Umbilical cord (tissue), 1 donor: ENCODE measurements at regions not wholly inside any gene's neighbourhood (a gene's known extent, or its start where the extent isn't known, plus 50 kb on each side); places are given as distances from the start of the nearest gene placed in this dataset.
"Not testable (repeated sequence)": the region's sequence is repeated elsewhere in the genome, so short reads cannot be mapped to it uniquely, and the experiment has no call there.

Experiments used
- DNase-seq: peaks from one replicate; pipeline ENCODE4 v3.0.0-alpha.2; 2015; ENCODE audit warnings: low spot score

DNA sequence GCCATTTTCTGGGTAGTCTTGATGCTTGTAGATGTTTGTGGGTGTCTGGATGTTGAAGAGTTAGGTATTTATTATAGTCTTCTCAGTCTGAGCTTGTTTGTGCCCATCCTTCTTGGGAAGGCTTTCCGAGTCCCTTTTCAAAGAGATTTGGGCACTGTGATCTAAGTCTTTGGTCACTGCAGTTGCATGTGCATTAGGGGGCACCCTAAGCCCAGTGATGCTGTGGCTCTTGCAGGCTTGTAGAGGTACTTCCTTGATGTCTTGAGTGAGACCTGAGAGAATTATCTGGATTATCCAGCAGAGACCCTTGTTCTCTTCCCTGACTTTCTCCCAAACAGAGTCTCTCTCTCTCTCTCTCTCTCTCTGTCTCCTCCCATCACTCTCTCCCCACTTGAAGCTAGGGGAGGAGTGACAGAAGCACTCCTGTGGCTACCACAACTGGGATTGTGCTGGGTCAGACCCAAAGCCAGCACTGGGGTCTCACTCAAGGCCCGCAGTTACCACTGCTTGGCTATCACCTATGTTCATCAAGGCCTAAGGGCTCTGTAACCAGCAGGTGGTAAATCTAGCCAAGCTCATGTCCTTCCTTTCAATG is 68.5 kb downstream of the TMCO5A start:
- DNase-seq: peak; percentile 42

DNA sequence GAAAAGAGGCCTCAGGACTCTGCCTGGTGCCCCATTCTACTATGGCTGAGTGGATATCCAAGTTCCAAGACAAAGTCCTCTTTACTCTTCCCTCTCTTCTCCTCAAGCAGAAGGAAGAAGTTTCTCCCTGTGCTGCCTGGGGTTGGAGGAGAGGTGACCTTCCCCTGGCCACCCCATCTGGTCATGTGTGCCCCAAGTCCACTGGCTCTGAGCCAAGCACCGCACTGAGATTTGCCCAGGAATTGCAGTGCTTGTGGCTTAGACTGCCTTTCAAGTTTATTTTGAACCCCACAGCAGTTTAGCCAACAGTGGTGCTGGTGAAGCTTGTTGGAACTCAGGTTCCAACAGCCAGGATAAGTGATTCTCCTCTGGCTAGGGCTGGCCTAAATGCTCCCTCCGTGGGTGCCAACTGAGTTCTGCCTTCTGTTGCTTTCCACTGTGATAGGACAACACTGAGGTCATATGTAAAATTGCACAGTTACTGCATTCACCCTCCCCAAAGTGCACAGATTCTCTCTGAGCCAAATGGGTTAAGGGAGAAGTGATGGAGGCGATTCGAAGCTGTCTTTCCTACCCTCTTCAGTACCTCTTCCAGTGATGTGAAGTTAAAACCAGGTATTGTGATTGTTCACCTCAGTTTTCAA is 69.9 kb downstream of the TMCO5A start:
- no peak for DNase-seq

DNA sequence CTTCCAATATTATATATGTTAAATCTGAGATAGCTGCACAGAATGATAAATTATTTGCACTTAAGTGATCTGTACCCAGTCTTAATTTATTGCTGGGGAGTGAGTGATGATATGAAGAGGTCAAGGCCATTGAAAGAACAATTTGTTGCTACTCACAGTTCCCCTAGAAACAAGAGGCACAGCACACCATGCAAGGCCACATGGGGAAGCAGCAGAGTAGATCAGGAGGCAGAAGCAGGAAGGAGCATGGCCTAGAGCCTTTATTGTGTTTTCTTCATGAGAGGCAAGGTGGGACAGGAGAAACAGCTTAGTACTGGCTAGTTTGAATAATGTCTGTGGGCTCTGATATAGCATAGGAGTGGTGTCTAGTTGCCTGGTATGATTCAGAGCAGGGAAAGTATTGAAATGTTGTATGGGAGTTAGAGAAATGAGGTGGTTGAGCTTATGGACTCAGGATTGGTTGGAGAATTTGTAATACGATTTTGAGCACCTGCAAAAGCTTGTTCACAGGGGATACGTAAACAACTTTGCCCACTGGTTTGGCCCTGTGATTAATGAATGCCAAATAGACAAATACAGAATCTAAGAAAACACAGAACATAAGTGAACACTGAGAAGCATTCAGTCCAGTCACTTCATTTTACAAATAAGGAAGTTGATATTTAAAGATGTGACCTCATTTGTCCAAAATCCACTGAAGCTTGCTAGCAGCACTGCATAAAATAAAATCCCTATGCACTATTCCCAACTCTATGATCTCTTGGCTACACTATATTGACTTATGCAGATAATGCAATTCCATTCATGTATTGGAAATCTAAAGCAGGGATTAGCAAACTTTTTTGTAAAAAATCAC is 71.7 kb downstream of the TMCO5A start:
- peak; percentile 60 for DNase-seq

DNA sequence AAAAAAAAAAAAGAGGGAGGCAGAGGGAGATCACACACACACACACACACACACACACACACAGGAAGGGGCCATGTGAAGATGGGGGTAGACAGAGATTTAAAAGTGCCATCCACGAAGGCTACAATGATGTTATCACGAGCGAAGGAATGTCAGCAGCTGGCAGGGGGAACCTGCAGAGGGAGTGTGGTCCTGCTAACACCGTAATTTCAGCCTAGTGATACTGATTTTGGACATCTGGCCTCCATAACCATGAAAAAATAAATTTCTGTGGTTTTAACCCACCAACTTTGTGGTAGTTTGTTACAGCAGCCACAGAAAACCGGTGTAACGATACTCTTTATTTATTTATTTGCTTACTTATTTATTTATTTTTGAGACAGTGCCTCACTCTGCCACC is 76.0 kb downstream of the TMCO5A start:
- no peak for DNase-seq

DNA sequence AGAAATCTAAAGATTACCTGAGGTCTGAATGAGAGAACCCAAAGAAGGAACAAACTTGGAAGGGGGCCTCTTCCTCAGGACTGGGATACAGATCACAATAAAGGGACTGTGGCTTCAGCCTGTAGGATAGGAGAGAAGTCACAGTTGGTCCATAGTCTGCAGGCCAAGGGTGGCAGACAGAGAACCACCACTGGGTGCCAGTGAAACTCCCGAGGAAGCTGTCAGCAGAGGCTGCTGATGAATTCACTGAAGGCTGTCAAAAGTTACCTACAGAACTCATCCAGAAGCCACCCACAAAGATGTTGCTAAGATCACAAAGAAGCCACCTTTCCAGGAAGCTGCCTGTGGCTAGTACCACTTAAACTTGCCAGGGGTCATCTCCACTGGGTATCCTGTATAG is 78.5 kb downstream of the TMCO5A start:
- no peak for DNase-seq

DNA sequence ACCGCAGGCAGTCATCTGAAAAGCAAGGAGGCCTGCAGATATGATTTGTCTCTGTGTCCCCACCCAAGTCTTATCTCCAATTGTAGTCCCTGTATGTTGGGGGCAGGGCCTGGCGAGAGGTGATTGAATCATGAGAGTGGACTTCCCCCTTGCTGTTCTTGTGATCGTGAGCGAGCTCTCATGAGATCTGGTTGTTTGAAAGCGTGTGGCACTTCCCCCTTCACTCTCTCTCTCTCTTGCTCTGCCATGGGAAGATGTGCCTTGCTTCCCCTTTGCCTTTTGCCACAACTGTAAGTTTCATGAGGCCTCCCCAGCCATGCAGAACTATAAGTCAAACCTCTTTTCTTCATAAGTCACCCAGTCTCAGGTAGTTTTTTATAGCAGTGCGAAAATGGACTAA is 83.3 kb downstream of the TMCO5A start:
- DNase-seq: no peak

DNA sequence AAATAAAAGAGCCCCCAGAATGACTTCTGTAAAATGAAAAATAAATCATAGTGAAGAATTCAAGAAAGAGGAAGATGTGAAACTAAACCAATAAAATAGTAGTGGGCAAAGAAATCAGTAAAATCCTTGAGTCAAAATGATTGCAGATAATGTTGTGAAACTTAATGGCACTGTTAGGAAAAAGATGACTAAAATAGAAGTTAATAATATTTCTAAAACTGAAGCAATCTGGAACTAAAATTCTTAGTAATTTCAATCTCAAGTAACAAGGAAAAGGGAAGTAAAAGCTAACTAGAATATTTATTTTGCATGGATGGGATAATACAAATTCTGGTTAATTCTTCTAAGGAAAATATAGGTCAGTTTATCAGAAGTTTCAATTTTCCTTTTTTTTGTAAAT is 84.6 kb downstream of the TMCO5A start:
- no peak for DNase-seq

DNA sequence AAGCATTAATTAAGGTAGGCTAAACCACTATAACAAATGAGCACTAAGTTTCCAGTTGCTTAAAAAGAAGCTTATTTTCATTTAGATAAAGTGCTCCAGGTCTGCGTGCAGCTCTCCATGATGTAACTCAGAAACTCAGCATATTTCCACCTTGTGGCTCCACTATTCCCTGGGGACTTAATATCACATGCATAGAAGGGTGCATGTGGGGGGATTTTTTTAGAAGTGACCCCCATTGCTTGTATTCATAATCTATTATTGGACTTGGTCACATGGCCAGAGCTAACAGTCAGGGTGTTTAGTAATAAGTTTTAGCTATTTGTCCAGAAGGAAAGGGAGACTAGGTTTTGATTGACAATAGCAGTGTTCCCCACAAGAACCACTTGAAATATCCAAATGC is 86.8 kb downstream of the TMCO5A start:
- DNase-seq: no peak

DNA sequence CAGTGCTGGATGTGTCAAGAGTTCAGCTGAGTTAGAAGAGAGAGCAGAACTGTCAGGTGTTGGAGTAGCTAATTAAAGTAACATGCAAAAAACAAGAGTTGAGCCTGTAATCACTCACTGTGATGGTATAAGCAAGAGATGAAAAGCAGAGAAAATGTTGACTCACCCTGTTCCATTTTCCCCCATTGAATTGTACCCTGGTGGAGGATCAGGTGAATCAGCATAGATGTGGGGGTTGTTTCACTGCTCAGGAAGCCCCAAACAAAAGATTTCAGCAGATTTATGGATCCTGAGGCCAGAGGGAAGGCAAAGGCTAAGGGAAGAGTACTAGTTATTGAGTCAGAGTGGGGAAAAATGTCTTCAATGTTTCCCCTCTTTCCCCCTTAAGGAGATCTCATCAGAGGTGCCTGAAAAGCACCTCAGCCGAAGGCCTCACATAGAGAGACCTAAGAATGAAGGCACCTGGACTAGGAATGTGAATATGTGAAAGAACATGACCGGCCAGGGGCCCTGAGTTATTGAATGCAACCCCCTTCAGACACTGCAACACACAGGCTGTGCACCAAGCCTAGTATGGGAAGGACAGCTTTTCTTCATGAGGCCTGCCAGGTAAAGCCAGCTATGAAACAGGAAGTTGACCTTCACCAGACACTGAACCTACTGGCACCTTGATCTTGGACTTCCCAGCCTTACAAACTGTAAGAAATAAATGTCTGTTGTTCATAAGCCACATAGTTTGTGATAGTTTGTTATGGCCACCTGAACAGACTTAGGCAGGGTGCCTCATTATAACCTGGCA is 90.1 kb downstream of the TMCO5A start:
- no peak for DNase-seq

DNA sequence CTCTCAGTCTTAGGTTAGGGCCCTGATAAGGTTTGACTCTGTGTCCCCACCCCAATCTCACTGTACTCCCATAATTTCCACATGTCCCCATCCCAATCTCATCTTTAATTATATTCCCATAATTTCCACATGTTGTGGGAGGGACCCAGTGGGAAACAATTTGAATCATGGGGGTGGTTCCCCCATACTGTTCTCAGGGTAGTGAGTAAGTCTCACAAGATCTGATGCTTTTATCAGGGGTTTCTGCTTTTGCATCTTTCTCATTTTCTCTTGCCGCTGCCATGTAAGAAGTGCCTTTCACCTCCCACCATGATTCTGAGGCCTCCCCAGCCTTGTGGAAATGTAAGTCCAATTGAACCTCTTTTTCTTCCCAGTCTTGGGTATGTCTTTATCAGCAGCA is 91.2 kb downstream of the TMCO5A start:
- DNase-seq: not testable (repeated sequence)

DNA sequence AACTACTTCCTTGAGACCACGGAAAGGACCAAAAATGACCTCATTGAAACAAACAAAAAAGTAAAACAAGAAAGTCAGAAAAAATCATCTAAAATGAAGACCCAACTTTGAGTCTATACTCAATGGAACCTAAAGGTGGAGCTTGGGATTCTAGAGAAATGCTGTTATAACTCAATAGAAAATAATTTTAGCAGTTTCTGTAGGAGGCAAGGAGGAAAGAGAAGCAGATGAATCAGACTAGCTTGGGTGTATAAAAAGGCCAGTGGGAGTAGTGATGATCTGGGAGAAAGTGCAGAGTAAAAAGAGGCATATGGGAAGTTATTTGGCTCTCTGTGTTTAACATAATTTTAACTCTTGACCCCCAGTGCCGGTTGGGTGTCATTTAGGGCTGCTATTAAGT is 94.4 kb downstream of the TMCO5A start:
- no peak for DNase-seq

DNA sequence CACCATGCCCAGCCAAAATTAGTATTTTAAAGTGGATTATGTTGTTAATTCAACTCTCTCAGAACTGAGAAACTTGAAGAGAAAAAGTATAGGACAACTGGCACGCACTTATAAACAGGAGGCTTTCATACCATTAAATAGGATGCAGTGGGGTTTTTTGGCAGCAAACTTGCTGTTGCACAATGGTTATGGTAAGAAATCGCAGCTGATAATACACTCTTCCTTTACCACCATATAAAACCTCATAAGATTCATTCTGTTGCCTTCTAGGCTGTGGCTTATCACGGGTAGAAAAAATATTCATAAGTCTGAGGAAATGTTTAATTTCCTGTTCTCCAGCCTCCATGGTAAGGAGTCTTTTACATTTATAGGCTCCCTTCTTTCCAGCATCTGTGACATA is 95.3 kb downstream of the TMCO5A start:
- DNase-seq: no peak

DNA sequence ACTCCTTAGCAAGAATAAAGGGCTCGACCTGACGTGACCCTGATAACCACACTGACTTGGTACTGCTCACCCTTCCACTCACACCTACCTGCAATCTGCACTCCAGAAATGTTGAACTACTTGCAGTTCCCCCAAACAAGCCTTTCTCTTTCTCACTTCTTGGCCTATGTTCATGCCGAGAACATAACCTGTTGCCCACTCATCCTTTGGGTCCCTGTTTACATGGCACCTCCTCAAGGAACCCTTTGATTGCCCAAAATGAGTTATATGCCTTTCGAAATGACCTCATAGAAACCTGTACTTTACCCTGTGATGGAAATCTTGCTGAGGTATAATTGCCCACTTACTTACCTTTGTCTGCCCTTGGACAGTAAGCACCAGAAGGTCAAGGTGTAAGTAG is 96.2 kb downstream of the TMCO5A start:
- no peak for DNase-seq

DNA sequence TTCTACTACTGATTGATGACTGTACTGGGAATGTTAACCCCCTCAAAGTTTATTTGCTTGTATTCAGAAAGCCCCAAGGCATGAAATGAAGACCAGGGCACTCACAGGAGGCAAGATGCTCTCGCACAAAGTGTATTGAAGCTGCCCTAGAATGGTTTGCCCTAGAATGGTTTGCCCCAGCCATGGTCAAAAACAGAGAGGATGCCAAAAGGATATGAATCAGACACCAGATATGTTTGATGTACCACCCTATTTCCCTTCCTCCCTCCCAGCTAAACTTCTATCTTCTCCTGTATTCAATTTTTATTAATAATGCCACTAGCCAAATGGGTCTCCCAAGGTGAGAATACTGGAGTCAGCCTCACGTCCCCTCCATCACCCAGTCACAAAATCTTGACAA is 101.3 kb downstream of the TMCO5A start:
- no peak for DNase-seq

DNA sequence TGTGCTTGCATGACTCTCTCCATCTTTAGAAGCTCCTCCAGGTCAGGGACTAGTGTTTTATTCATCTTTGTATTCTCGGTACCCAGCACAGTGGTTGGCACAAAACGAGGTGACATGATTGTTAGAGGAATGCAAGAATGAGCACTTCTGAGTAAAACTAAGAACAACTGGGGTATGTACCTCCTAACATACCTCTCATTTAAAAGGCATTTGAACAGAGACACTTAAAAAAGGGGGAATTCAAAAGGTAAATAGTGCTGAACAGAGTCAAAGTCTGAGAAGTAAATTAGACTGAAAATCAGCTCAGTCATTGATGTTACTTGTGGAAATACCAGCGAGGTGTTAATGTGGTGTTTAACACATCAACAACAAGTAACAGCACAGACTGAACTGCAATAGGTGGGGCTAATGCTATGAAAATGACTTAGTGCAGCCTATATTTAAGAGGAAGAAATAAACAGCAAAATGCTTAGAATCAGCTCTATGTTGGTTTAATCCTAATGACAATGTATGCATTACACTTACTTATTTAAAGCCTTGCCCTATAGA is 102.4 kb downstream of the TMCO5A start:
- no peak for DNase-seq

DNA sequence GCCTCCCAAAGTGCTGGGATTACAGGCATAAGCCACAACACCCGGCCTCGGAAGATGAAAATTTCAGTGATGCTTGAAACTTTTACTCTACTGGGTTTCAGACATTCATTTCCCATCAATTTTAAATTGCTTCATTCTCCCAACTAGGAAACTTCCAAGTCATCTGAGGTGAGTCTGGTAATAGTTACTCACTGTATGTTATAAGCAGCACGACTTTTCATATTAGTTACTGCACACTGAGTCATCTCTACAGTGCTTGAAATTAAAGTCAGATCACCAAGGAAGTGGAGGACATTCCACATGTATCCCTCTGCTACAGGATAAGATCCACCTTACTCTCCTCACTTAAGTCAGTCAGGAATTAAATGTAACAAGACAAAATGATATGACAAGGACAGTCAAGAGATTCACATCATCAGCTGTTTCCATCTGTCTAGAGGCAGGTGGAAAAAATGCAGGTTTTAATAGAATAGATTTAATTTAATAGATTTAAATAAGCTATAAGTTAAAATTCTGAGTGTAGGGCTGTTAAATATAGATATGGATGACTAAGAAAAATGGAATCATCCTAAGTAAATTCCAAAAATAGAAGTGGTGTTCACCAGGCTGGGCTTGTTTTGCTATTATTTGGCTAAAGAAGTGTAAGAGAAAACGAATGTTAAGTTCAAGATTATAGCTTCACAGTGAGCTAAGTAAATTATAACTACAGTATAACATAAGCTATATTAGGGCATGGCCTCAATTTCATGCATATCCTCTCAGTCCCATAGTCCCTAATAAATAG is 104.4 kb downstream of the TMCO5A start:
- DNase-seq: no peak

DNA sequence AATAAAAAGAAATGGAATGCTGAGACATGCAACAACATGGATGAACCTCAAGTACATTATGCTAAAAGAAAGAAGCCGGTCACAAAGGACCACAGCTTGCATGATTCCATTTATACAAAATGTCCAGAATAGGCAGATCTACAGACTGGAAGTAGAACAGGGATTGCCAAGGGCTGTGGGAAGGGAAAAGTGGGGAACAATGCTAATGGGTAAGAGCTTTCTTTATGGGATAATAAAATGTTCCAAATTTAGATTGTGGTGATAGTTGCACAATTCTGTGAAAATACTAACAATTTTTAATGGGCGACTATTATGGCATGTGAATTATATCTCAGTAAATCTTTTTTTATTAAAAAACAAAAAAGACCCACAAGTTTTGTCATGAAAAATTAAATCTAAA is 106.2 kb downstream of the TMCO5A start:
- no peak for DNase-seq

DNA sequence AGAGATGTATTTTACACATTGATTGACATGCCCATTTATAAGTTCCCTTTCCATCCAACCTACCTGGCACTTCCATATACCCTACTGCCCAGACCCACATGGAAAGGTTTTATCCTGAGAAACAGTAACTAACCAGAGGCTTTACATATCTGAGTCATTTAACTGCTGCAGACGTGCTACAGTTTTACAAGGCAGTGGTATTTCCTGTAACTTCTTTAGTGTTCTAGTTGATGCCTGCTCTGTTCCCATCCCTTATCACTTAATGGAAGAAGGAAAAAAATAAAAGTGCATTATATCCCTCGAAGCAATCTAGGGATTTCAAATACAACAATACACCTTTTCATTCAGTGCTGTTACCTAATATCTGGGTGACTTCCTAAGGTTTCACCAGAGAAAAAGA is 107.1 kb downstream of the TMCO5A start:
- peak; percentile 85 for DNase-seq

DNA sequence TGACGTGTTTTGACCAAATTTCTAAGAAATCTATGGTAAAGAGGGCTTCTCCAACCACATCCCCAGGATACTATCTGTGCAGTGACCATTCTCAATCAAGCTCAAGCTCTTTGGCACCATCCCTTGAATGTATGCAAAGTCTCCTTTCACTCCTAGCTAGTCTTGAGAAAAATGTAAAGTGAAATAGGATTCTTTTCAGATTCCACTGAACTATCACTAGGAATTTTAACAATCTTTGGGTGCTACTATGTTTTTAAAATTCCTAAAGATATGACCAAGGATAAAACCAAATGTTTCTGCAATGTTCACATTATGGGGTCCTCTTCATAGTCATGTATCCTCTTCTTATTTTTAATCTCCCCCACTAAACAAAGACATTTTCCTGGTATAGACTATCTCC is 107.8 kb downstream of the TMCO5A start:
- no peak for DNase-seq

DNA sequence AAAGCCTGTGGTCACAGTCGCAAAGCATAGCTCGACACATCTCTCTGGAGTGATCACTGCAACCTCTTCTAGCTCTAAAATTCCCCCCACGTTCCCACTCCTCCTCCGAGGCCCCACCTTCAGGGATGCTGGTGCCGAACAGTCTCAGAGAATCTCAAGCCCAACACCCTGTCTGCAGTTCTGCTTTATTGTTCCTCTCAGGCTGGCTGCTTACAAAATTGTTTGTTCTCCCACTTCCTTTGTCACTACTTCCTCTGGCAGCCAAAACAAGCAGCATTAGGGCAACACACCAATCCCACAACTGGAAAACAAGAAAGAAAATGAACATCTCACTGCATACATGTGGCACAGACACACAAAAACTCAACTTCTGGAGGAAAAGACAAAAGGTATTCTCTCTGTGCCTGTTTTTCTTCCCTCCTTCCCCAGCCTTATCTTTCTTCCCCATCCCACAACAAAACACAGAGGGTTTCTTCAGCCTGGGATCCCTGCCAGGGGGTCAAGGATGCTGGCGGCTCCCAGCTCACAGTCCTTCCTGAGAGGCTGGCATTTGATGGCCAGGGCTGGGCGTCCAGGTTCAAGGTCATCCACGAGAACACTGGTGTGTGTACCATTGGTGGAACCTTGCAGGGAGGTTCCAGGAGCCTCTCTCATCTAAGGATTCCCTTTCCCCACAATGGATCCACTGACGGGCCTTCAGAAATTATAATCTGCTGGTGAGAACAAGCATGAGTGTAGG is 108.4 kb downstream of the TMCO5A start:
- DNase-seq: no peak
